Neuronal stem cell (in vitro differentiated cells): ENCODE measurements at regions not wholly inside any gene's neighbourhood (a gene's known extent, or its start where the extent isn't known, plus 50 kb on each side); places are given as distances from the start of the nearest gene placed in this dataset.
"Not testable (repeated sequence)": the region's sequence is repeated elsewhere in the genome, so short reads cannot be mapped to it uniquely, and the experiment has no call there.

Experiments used
- DNase-seq: peaks from one replicate; pipeline ENCODE4 v3.0.0-alpha.2; 2013; ENCODE audit warnings: low spot score
- H2AFZ ChIP-seq: one replicate; pipeline ENCODE4 v1.6.1; 2013; ENCODE audit warnings: mild to moderate bottlenecking, low read length, inconsistent platforms
- H2AK5ac ChIP-seq: 2 replicates; pipeline ENCODE4 v1.6.1; 2013; ENCODE audit warnings: low read depth, mild to moderate bottlenecking, inconsistent platforms, low read length, moderate library complexity, mixed read lengths
- H2BK120ac ChIP-seq: 2 replicates; pipeline ENCODE4 v1.6.1; 2013; ENCODE audit warnings: low read depth, mild to moderate bottlenecking, inconsistent platforms, low read length, moderate library complexity, mixed read lengths
- H2BK12ac ChIP-seq: one replicate; pipeline ENCODE4 v1.6.1; 2013; ENCODE audit warnings: low read length, inconsistent platforms
- H2BK15ac ChIP-seq: 2 replicates; pipeline ENCODE4 v1.6.1; 2013; ENCODE audit warnings: mild to moderate bottlenecking, low read length, inconsistent platforms, mixed read lengths
- H2BK5ac ChIP-seq: one replicate; pipeline ENCODE4 v1.6.1; 2013; ENCODE audit warnings: inconsistent platforms, mild to moderate bottlenecking, low read length, moderate library complexity
- H3K14ac ChIP-seq: one replicate; pipeline ENCODE4 v1.6.1; 2013; ENCODE audit warnings: low read length, inconsistent platforms
- H3K18ac ChIP-seq: 2 replicates; pipeline ENCODE4 v1.6.1; 2013; ENCODE audit warnings: low read length, inconsistent platforms
- H3K23ac ChIP-seq: 2 replicates; pipeline ENCODE4 v1.6.1; 2013; ENCODE audit warnings: low read depth, mild to moderate bottlenecking, mixed read lengths, low read length, inconsistent platforms; ENCODE audit not compliant: poor library complexity
- H3K27ac ChIP-seq: replicated peaks from 3 replicates; pipeline ENCODE4 v1.5.1; 2013; ENCODE audit warnings: low read length, inconsistent platforms
- H3K27me3 ChIP-seq, 3 experiments: 2 replicates each; pipeline ENCODE4 v1.6.1; 2013; ENCODE audit warnings: low read length in 3 of 3, mild to moderate bottlenecking in 2 of 3, inconsistent platforms in 1 of 3, low read depth in 1 of 3, mixed read lengths in 1 of 3, moderate library complexity in 1 of 3; ENCODE audit not compliant: control insufficient read depth in 3 of 3, insufficient read depth in 3 of 3
- H3K36me3 ChIP-seq, 2 donors: replicated peaks in 1 of 2; 2 replicates each; pipeline ENCODE4 v1.6.1; 2013; ENCODE audit warnings: low read length in 2 of 2; ENCODE audit not compliant: control insufficient read depth in 2 of 2, insufficient read depth in 2 of 2
- H3K4ac ChIP-seq: 2 replicates; pipeline ENCODE4 v1.6.1; 2013; ENCODE audit warnings: inconsistent platforms, mild to moderate bottlenecking, low read length, moderate library complexity
- H3K4me1 ChIP-seq, 2 donors: 1 replicate in 1 of 2; 2 replicates in 1 of 2; pipeline ENCODE4 v1.6.1; 2013; ENCODE audit warnings: low read length in 2 of 2, low read depth in 1 of 2; ENCODE audit not compliant: control insufficient read depth in 2 of 2, insufficient read depth in 1 of 2
- H3K4me2 ChIP-seq: one replicate; pipeline ENCODE4 v1.6.1; 2013; ENCODE audit warnings: mild to moderate bottlenecking, low read length, inconsistent platforms; ENCODE audit not compliant: insufficient read depth, poor library complexity, severe bottlenecking
- H3K4me3 ChIP-seq, 2 donors: 2 replicates each; pipeline ENCODE4 v1.5.1; 2013; ENCODE audit warnings: low read length in 2 of 2, mild to moderate bottlenecking in 2 of 2, inconsistent platforms in 1 of 2, moderate library complexity in 1 of 2
- H3K79me1 ChIP-seq: one replicate; pipeline ENCODE4 v1.6.1; 2013; ENCODE audit warnings: low read depth, mild to moderate bottlenecking, inconsistent platforms, low read length, moderate library complexity
- H3K9ac ChIP-seq: one replicate; pipeline ENCODE4 v1.6.1; 2013; ENCODE audit warnings: mild to moderate bottlenecking, low read depth, low read length, inconsistent platforms; ENCODE audit not compliant: poor library complexity
- H3K9me3 ChIP-seq, 2 donors: replicated peaks in 1 of 2; 2 replicates each; pipeline versions ENCODE3 to v1.6.1; 2013; ENCODE audit warnings: low read length in 2 of 2, mild to moderate bottlenecking in 2 of 2, inconsistent platforms in 1 of 2, low read depth in 1 of 2, mixed read lengths in 1 of 2, moderate library complexity in 1 of 2; ENCODE audit not compliant: control insufficient read depth in 2 of 2, insufficient read depth in 1 of 2
- H4K8ac ChIP-seq: one replicate; pipeline ENCODE4 v1.6.1; 2013; ENCODE audit warnings: low read depth, mild to moderate bottlenecking, inconsistent platforms, low read length, moderate library complexity
- H4K91ac ChIP-seq: one replicate; pipeline ENCODE4 v1.6.1; 2013; ENCODE audit warnings: low read length, low read depth, mild to moderate bottlenecking, inconsistent platforms; ENCODE audit not compliant: poor library complexity
- WGBS, 2 donors: extraction: QIAGEN DNeasy Blood & Tissue Kit; methylation state at CpG; one replicate each; pipeline ENCODE4 v1.1.7; 2013; ENCODE audit warnings: missing lambda C conversion rate in 2 of 2, mixed read lengths in 1 of 2; ENCODE audit not compliant: insufficient read length in 2 of 2, insufficient replicate concordance in 1 of 2; ENCODE audit errors: extremely low coverage in 2 of 2; 5-methylcytosine and 5-hydroxymethylcytosine counted together

DNA sequence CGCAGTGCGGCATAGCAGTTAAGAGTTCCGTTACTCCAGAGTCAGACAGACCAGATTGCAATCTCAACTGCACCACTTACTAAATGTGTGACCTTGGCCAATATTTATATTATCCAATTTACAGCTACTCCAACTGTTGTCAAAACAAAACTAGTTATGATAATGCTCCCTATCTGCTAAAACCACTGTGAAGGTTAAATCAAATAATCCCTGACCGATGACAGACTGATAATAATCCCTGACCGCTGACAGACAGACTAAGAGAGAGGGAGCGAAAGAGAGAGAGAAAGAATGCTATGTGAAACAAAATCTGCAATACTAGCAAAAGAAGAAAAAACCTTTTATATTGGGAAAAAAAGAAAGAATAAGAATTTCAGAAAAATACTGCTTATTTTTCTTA is 204.1 kb upstream of the ZNF322 start:
- not testable (repeated sequence) for H2AK5ac ChIP-seq, H3K4me1 ChIP-seq, H2BK5ac ChIP-seq, H3K14ac ChIP-seq, H2AFZ ChIP-seq, H3K36me3 ChIP-seq, H3K23ac ChIP-seq, H3K27ac ChIP-seq, H3K4ac ChIP-seq, H3K27me3 ChIP-seq, H3K9ac ChIP-seq, H3K4me3 ChIP-seq, H2BK15ac ChIP-seq, H4K8ac ChIP-seq, H3K18ac ChIP-seq, H2BK120ac ChIP-seq, H4K91ac ChIP-seq, H3K4me2 ChIP-seq, H2BK12ac ChIP-seq, H3K79me1 ChIP-seq, DNase-seq, H3K9me3 ChIP-seq
- no CpG with 5 or more reads among the region's 6 CpGs for WGBS, 2 donors

GRCh38 chr6:26898785-26899184 is 239.2 kb upstream of the ZNF322 start:
- not testable (repeated sequence) for DNase-seq, H3K27ac ChIP-seq, H3K79me1 ChIP-seq, H3K4me2 ChIP-seq, H2BK5ac ChIP-seq, H2BK12ac ChIP-seq, H2BK15ac ChIP-seq, H2AK5ac ChIP-seq, H4K8ac ChIP-seq, H3K4me1 ChIP-seq, H3K27me3 ChIP-seq, H3K4me3 ChIP-seq, H3K14ac ChIP-seq, H4K91ac ChIP-seq, H3K23ac ChIP-seq, H3K4ac ChIP-seq, H3K9ac ChIP-seq, H2AFZ ChIP-seq, H3K36me3 ChIP-seq, H2BK120ac ChIP-seq, H3K9me3 ChIP-seq
- peak overlapping the region; percentile 27 for H3K18ac ChIP-seq
- no CpG with 5 or more reads among the region's 9 CpGs for WGBS, 2 donors

GRCh38 chr6:26924206-26924605 is 264.7 kb upstream of the ZNF322 start:
- not testable (repeated sequence) for H2AFZ ChIP-seq, H3K79me1 ChIP-seq, H3K4me2 ChIP-seq, H2BK120ac ChIP-seq, H4K91ac ChIP-seq, H3K4me3 ChIP-seq, H3K14ac ChIP-seq, H2AK5ac ChIP-seq, H3K27ac ChIP-seq, H3K9ac ChIP-seq, H4K8ac ChIP-seq, H2BK12ac ChIP-seq, H2BK5ac ChIP-seq, DNase-seq, H3K4me1 ChIP-seq, H3K4ac ChIP-seq, H3K27me3 ChIP-seq, H3K9me3 ChIP-seq, H3K36me3 ChIP-seq, H3K23ac ChIP-seq, H2BK15ac ChIP-seq, H3K18ac ChIP-seq
- whole genome bisulfite sequencing, 2 donors = no CpG with 5 or more reads among the region's 2 CpGs

- H2BK120ac ChIP-seq, H3K23ac ChIP-seq, H2AK5ac ChIP-seq, H3K79me1 ChIP-seq, H3K4me2 ChIP-seq, H3K4ac ChIP-seq, H3K36me3 ChIP-seq, H3K27ac ChIP-seq, H3K9ac ChIP-seq, H2AFZ ChIP-seq, H4K8ac ChIP-seq, H2BK12ac ChIP-seq, H3K4me1 ChIP-seq, H3K9me3 ChIP-seq, DNase-seq, H3K27me3 ChIP-seq, H2BK5ac ChIP-seq, H3K4me3 ChIP-seq, H3K14ac ChIP-seq, H3K18ac ChIP-seq, H2BK15ac ChIP-seq, H4K91ac ChIP-seq: not testable (repeated sequence)
- WGBS, 2 donors = no CpG with 5 or more reads among the region's 2 CpGs
These were observed 268.6 kb upstream of the ZNF322 start for GRCh38 chr6:26928190-26928589.
